HG02798 (cell line): ENCODE measurements at regions not wholly inside any gene's neighbourhood (a gene's known extent, or its start where the extent isn't known, plus 50 kb on each side); places are given as distances from the start of the nearest gene placed in this dataset.
A peak's percentile ranks its signal among the peaks of the same experiment; 100 is the strongest.

Source experiments
- ATAC-seq: cut with Tn5 transposase; IDR thresholded peaks from one replicate; pipeline ENCODE4 v1.9.1; 2021; ENCODE audit warnings: mild to moderate bottlenecking; ENCODE audit not compliant: unreplicated experiment, poor library complexity

- peak; percentile 82 for ATAC-seq
Measured at GRCh38 chr6:51562198-51562597, 525.2 kb downstream of the PKHD1 start.
